ENCODE measurements at regions not wholly inside any gene's neighbourhood (a gene's known extent, or its start where the extent isn't known, plus 50 kb on each side); places are given as distances from the start of the nearest gene placed in this dataset.

DNA sequence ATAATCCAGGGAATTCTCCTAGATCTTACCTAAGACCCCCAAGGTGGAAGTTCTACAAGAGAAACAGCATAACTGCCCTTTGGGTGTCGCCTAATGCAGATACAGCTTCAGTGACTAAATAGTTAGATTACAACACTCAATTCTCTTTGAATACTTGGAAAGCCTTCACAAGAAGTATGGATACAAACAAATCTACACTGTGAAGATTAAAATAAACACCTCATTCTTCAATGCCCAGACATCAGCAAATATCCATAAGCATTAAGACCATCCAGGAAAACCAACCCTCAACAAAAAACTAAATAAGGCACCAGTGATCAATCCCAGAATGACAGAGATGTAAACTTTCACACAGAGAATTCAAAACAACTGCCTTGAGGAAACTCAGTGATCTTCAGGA lies 963.2 kb downstream of the PLOD2 start:
- TF ChIP-seq, protein P1, sequence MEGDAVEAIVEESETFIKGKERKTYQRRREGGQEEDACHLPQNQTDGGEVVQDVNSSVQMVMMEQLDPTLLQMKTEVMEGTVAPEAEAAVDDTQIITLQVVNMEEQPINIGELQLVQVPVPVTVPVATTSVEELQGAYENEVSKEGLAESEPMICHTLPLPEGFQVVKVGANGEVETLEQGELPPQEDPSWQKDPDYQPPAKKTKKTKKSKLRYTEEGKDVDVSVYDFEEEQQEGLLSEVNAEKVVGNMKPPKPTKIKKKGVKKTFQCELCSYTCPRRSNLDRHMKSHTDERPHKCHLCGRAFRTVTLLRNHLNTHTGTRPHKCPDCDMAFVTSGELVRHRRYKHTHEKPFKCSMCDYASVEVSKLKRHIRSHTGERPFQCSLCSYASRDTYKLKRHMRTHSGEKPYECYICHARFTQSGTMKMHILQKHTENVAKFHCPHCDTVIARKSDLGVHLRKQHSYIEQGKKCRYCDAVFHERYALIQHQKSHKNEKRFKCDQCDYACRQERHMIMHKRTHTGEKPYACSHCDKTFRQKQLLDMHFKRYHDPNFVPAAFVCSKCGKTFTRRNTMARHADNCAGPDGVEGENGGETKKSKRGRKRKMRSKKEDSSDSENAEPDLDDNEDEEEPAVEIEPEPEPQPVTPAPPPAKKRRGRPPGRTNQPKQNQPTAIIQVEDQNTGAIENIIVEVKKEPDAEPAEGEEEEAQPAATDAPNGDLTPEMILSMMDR (optimal IDR thresholded peaks at IDR 0.05 in 1 of 3, IDR thresholded peaks at IDR 0.05 in 1 of 3, conservative IDR thresholded peaks at IDR 0.05 in 1 of 3; ENCODE audit: extremely low read depth in 1 of 3, insufficient read depth in 2 of 3, low read length in 3 of 3), result no peak
- TF ChIP-seq EZH2 (IDR thresholded peaks at IDR 0.05; ENCODE audit: low read length), result no peak
